Glomerular visceral epithelial cell (primary cell): ENCODE measurements at regions not wholly inside any gene's neighbourhood (a gene's known extent, or its start where the extent isn't known, plus 50 kb on each side); places are given as distances from the start of the nearest gene placed in this dataset.
A peak's percentile ranks its signal among the peaks of the same experiment; 100 is the strongest.
"Not testable (repeated sequence)": the region's sequence is repeated elsewhere in the genome, so short reads cannot be mapped to it uniquely, and the experiment has no call there.

Experiments
- DNase-seq: peaks from one replicate; pipeline ENCODE4 v3.0.0-alpha.2; 2016; ENCODE audit errors: extremely low spot score

GRCh38 chr4:115664285-115664684 is 550.9 kb upstream of the NDST4 start:
- DNase-seq: no peak

DNA sequence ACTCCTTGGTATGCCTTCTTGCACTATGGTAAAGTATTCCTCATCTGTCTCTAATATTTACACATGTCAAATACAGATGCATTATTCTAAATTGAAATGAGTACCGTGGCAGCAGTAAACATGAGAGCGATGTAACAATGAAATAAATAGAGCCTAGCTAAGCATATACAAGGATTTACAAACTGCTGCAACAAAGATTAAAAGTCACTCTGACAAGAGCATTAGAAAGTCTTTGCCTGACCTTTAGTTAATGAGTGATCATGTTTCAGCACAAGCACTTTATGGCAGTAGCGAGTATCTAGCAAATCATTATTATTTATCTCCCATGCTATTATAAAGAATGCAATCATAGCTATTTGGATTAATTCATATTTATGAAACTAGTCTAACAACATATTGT is 547.0 kb upstream of the NDST4 start:
- DNase-seq: no peak

GRCh38 chr4:115657991-115658650 is 544.7 kb upstream of the NDST4 start:
- DNase-seq: no peak

GRCh38 chr4:115655626-115656025 is 542.2 kb upstream of the NDST4 start:
- DNase-seq: no peak

DNA sequence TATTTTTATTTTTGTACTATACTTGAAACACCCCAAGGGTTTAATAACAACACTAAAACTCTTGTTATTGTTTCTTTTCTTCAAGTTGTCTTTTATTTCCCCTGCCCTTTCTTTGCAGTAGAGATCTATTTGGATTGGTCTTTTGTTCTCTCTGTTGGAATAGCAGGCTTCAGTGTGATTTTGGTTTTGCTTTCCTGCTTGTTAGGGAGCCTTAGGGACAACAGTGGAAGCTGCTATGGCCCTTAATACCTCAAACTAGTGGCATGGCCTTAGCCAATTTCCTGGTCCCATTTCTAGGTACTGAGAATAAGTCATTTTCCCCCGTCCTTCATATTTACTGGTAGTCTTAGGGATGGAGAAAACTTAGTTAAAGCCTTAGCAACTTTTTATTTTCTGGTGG is 535.4 kb upstream of the NDST4 start:
- DNase-seq: no peak

- DNase-seq: no peak
Observed at GRCh38 chr4:115629270-115629669, 515.9 kb upstream of the NDST4 start.

DNA sequence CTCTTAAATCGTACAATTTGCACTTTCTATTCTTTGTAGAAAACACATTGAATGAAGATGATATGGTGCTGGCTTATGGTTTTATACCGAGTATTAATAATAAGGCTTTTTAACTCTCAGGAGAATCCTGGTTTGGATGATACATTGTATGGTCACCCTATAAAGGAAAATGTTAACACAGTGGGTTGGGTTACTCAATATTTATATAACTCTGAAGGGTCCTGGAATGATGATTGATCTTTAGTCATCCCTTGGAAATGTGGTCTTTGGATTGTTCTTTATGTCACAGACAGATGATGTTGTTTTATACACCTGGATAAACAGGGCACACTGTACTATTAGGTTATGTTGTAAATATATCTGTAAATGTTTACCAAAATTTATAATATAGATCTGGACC is 496.2 kb upstream of the NDST4 start:
- DNase-seq: no peak

- no peak for DNase-seq
Observed at GRCh38 chr4:115607311-115607710, 493.9 kb upstream of the NDST4 start.

GRCh38 chr4:115596265-115597001 is 483.0 kb upstream of the NDST4 start:
- no peak for DNase-seq

GRCh38 chr4:115580901-115581300 is 467.5 kb upstream of the NDST4 start:
- no peak for DNase-seq

GRCh38 chr4:115575851-115576250 is 462.4 kb upstream of the NDST4 start:
- DNase-seq: peak; percentile 2

GRCh38 chr4:115562506-115562905 is 449.1 kb upstream of the NDST4 start:
- no peak for DNase-seq

DNA sequence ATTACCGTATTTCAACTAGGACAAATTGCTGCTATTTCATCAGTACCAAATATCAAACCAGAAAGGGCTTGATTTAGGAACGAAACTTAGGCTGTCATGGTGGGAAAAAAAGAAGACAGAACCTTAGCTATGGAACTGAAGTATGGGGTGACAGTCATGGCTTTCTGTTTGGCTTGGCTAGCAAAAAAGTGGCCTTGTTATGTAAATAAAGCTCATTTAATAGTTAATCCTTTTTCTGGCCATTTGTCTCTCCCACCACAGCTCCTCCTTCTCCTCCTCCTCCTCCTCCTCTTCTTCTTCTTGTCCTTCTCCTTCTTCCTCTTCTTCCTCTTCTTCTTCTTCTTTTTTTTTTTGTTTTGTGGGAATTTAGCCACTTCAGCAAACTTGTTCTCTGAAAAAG is 434.7 kb upstream of the NDST4 start:
- no peak for DNase-seq

- no peak for DNase-seq
Observed at GRCh38 chr4:115537387-115537786, 424.0 kb upstream of the NDST4 start.

DNA sequence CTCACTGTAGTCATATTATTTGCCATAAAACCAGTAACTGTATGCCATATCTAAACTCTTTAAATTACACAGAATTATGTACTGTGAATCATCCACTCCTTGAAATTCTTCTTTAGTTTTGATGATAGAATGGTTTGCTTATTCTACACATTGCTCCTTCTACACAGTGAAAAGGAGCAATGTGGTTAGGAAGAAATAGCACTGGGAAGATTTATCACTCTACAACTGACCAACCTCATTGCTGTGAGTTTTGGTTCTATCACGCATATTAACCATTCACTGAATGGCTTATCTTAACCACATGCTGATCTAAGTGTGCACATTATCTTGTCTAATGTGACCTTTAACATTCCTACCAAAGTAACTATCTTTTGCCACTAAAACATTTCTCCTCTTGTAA is 415.7 kb upstream of the NDST4 start:
- DNase-seq: no peak

DNA sequence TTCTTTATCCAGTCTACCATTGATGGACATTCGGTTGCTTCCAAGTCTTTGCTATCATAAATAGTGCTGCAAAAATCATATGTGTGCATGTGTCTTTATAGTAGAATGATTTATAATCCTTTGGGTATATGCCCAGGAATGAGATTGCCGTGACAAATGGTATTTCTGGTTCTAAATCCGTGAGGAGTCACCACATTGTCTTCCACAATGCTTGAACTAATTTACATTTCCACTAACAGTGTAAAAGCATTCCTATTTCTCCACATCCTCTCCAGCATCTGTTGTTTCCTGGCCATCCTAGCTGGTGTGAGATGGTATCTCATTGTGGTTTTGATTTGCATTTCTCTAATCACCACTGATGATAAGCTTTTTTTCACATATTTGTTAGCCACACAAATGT is 406.1 kb upstream of the NDST4 start:
- DNase-seq: not testable (repeated sequence)

- no peak for DNase-seq
Observed at GRCh38 chr4:115515772-115516171, 402.4 kb upstream of the NDST4 start.

DNA sequence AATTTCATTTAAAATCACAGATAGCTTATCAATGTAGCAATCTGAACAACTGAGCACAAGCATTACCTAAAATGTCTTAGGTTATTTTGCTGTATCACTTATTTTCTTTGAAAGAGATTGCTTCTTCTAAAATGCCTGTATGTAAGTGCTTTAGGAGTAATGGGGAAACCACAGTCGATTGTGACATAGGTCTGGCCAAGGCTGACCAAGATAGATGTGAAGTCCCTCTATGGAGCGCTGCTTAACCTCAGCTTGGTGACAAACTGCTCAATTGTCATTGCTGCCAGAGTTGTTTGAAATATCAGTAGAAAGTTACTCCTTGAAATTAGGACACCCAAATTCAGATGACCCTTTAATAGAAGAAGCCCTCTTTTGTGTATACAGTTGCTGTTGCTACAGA is 401.9 kb upstream of the NDST4 start:
- DNase-seq: no peak

GRCh38 chr4:115514675-115515074 is 401.3 kb upstream of the NDST4 start:
- no peak for DNase-seq

DNA sequence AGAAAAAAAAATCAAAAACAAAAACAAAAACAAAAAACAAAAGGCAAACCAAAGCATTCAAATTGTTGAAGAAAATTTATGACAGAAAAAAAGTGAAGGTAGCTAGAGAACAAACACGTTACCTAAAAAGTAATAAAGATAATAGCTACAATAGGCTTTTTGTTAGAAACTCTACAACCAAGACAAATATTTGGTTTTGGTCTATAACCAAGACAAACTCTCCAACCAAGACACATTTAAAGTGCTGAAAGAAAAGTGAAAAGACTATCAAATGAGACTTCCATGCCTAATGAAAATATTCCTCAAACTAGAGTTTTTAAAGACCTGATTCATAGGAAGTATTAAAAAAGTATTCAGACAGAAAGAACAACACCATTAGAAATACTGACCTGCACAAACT is 391.9 kb upstream of the NDST4 start:
- no peak for DNase-seq

DNA sequence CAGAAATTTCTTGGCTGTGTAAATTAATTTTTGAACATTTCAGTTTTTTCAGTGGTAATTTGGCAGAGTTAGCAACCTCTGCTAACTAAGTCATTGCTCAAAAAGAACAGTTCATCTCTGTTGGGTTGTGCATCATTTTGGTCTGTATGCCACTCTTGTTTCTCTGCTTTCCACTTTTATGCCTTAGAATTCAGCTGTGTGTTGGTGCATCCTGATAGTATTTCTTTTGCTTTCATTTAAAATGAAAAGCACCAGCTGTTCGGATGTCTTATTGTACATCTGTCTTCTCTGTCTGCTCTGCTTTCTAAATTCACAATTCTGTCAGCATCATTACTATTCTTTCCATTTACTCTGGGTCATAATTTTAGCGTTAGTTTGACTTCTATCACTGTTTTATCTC is 388.2 kb upstream of the NDST4 start:
- no peak for DNase-seq

DNA sequence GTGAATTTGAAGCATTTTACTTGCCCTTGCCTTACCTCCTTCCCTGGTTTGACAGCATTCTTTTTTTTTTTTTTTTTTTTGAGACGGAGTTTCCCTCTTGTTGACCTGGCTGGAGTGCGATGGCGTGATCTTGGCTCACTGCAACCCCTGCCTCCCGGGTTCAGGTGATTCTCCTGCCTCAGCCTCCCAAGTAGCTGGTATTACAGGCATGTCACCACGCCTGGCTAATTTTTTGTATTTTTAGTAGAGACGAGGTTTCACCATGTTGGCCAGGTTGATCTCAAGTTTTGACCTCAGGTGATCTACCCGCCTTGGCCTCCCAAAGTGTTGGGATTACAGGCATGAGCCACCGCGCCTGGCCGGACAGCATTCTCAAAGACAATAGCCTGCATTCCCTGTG is 380.4 kb upstream of the NDST4 start:
- not testable (repeated sequence) for DNase-seq

- DNase-seq: no peak
Observed at GRCh38 chr4:115491686-115492085, 378.3 kb upstream of the NDST4 start.

GRCh38 chr4:115489279-115489678 is 375.9 kb upstream of the NDST4 start:
- no peak for DNase-seq
